Testis (tissue), 2 donors: ENCODE measurements at regions not wholly inside any gene's neighbourhood (a gene's known extent, or its start where the extent isn't known, plus 50 kb on each side); places are given as distances from the start of the nearest gene placed in this dataset.

Source experiments
- CTCF ChIP-seq, 3 experiments: fragments of 450-650 bp in 2 of 3; fragments of 200-600 bp in 1 of 3; sonication (generic) in 1 of 3; IDR thresholded peaks; one replicate each; pipeline ENCODE4 v1.5.1; 2016 to 2019; ENCODE audit warnings: antibody characterized with exemption in 3 of 3, mild to moderate bottlenecking in 2 of 3, moderate library complexity in 1 of 3
- POLR2A ChIP-seq: fragments of 450-650 bp; IDR thresholded peaks from one replicate; pipeline ENCODE4 v1.6.1; 2017; ENCODE audit warnings: antibody characterized with exemption, mild to moderate bottlenecking, moderate library complexity

DNA sequence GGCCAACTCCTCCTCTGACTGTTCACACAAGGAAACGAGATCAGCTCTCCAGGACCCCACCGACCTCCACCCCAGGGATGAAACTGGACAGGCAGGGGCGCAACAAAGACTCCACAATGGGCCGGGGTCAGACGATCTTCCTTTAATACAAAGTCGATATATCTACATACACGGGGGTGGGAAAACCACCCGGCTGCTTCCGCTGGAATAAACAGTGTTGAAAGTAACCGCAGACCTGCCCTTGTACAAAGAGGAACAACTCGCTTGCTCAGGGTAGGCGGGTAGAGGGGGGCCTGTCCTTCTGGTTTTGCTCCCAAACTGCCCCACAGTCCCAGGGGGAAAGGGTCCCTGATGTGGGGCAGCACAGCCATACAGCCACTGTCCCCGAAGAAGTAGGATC, 135.2 kb downstream of the PTPRS start:
- TF ChIP-seq CTCF (IDR thresholded peaks at IDR 0.05) (no peak), POLR2A (no peak)
